ENCODE measurements at regions not wholly inside any gene's neighbourhood (a gene's known extent, or its start where the extent isn't known, plus 50 kb on each side); places are given as distances from the start of the nearest gene placed in this dataset.

GRCh38 chr9:107542411-107543157 lies 53.0 kb upstream of the KLF4 start:
- TF ChIP-seq YY1 (IDR thresholded peaks at IDR 0.05; ENCODE audit: insufficient read depth, insufficient read length), result no peak
- TF ChIP-seq SUZ12 (IDR thresholded peaks at IDR 0.05; ENCODE audit: extremely low read depth, insufficient read depth, insufficient read length), result no peak
- no peak for TF ChIP-seq ZNF274 (IDR thresholded peaks at IDR 0.05; ENCODE audit: low read depth, low read length)

Data from NT2/D1 (cell line).